NT2/D1 (cell line): ENCODE measurements at regions not wholly inside any gene's neighbourhood (a gene's known extent, or its start where the extent isn't known, plus 50 kb on each side); places are given as distances from the start of the nearest gene placed in this dataset.

Experiments used
- SUZ12 ChIP-seq: IDR thresholded peaks from 2 replicates; pipeline ENCODE4 v1.6.1; 2011; ENCODE audit not compliant: insufficient read length, insufficient read depth; ENCODE audit errors: extremely low read depth
- YY1 ChIP-seq: IDR thresholded peaks from 2 replicates; pipeline ENCODE4 v1.6.1; 2011; ENCODE audit not compliant: insufficient read length, insufficient read depth
- ZNF274 ChIP-seq: IDR thresholded peaks from 2 replicates; pipeline ENCODE4 v1.6.1; 2011; ENCODE audit warnings: mild to moderate bottlenecking, low read depth, low read length

DNA sequence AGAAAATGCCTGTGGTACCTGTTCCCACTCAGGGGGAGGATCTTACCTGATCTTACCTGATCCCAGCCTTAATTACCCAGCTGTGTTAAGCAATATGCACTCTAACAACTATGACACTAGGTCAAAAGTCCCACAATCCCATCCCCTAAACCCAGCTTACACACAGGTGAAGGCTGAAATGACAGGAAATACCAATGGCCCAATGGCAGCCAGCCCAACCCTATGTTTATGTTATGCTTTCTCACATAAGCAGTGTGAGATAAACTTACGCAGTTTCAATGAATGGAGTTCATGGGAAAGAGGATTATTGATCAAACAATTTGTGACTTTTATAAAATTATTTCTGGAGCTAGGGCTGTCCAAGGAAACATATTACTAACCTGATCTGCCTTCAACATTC lies 91.9 kb downstream of the GPAM start:
- TF ChIP-seq ZNF274 (no peak), YY1 (no peak), SUZ12 (no peak)
